ENCODE measurements at regions not wholly inside any gene's neighbourhood (a gene's known extent, or its start where the extent isn't known, plus 50 kb on each side); places are given as distances from the start of the nearest gene placed in this dataset.
"Not testable (repeated sequence)": the region's sequence is repeated elsewhere in the genome, so short reads cannot be mapped to it uniquely, and the experiment has no call there.

GRCh38 chr2:8612734-8613179 is 69.1 kb upstream of the ID2 start:
- DNase-seq, result no peak

GRCh38 chr2:8613207-8613999 is 68.5 kb upstream of the ID2 start:
- DNase-seq, result not testable (repeated sequence)

GRCh38 chr2:8614646-8615045 is 67.2 kb upstream of the ID2 start:
- DNase-seq, result no peak

GRCh38 chr2:8615252-8615575 is 66.6 kb upstream of the ID2 start:
- no peak for DNase-seq

GRCh38 chr2:8615576-8616281 is 66.1 kb upstream of the ID2 start:
- no peak for DNase-seq

GRCh38 chr2:8617048-8617447 is 64.8 kb upstream of the ID2 start:
- DNase-seq, result no peak

GRCh38 chr2:8617590-8617989 is 64.3 kb upstream of the ID2 start:
- no peak for DNase-seq

GRCh38 chr2:8619071-8619470 is 62.8 kb upstream of the ID2 start:
- no peak for DNase-seq

- DNase-seq, result no peak
These were observed 61.1 kb upstream of the ID2 start for GRCh38 chr2:8620611-8621382.

GRCh38 chr2:8622199-8622911 is 59.5 kb upstream of the ID2 start:
- no peak for DNase-seq

GRCh38 chr2:8622924-8623465 is 58.9 kb upstream of the ID2 start:
- no peak for DNase-seq

- DNase-seq, result no peak
These were observed 58.3 kb upstream of the ID2 start for GRCh38 chr2:8623576-8623957.

- no peak for DNase-seq
These were observed 57.8 kb upstream of the ID2 start for GRCh38 chr2:8623958-8624591.

- DNase-seq, result no peak
These were observed 56.9 kb upstream of the ID2 start for GRCh38 chr2:8624855-8625398.

- DNase-seq, result no peak
These were observed 56.2 kb upstream of the ID2 start for GRCh38 chr2:8625399-8626300.

- DNase-seq, result no peak
These were observed 55.3 kb upstream of the ID2 start for GRCh38 chr2:8626572-8626971.

- DNase-seq, result no peak
These were observed 54.7 kb upstream of the ID2 start for GRCh38 chr2:8627019-8627691.

GRCh38 chr2:8627692-8628085 is 54.2 kb upstream of the ID2 start:
- no peak for DNase-seq

- no peak for DNase-seq
These were observed 53.5 kb upstream of the ID2 start for GRCh38 chr2:8628179-8628865.

GRCh38 chr2:8628866-8629209 is 53.0 kb upstream of the ID2 start:
- DNase-seq, result no peak

Measured in NCI-H82 (cell line).